ENCODE measurements at regions not wholly inside any gene's neighbourhood (a gene's known extent, or its start where the extent isn't known, plus 50 kb on each side); places are given as distances from the start of the nearest gene placed in this dataset.

GRCh38 chr13:99055281-99055680 lies 77.4 kb upstream of the DOCK9 start:
- DNase-seq (ENCODE audit: low spot score): no peak

GRCh38 chr13:99055735-99056134 lies 77.9 kb upstream of the DOCK9 start:
- DNase-seq (ENCODE audit: low spot score): no peak

- no peak for DNase-seq (ENCODE audit: low spot score)
Observed at GRCh38 chr13:99056381-99057014, 78.6 kb upstream of the DOCK9 start.

- no peak for DNase-seq (ENCODE audit: low spot score)
Observed at GRCh38 chr13:99057310-99057975, 79.6 kb upstream of the DOCK9 start.

GRCh38 chr13:99058527-99059495 lies 80.9 kb upstream of the DOCK9 start:
- no peak for DNase-seq (ENCODE audit: low spot score)

- no peak for DNase-seq (ENCODE audit: low spot score)
Observed at GRCh38 chr13:99059498-99060075, 81.7 kb upstream of the DOCK9 start.

GRCh38 chr13:99061411-99061810 lies 83.5 kb upstream of the DOCK9 start:
- no peak for DNase-seq (ENCODE audit: low spot score)

- DNase-seq (ENCODE audit: low spot score): no peak
Observed at GRCh38 chr13:99062593-99062992, 84.7 kb upstream of the DOCK9 start.

GRCh38 chr13:99063178-99063577 lies 85.3 kb upstream of the DOCK9 start:
- no peak for DNase-seq (ENCODE audit: low spot score)

GRCh38 chr13:99063952-99064351 lies 86.1 kb upstream of the DOCK9 start:
- DNase-seq (ENCODE audit: low spot score): no peak

- DNase-seq (ENCODE audit: low spot score): no peak
Observed at GRCh38 chr13:99064624-99065234, 86.9 kb upstream of the DOCK9 start.

GRCh38 chr13:99065235-99066015 lies 87.6 kb upstream of the DOCK9 start:
- no peak for DNase-seq (ENCODE audit: low spot score)

- no peak for DNase-seq (ENCODE audit: low spot score)
Observed at GRCh38 chr13:99066219-99066618, 88.4 kb upstream of the DOCK9 start.

GRCh38 chr13:99067159-99067985 lies 89.5 kb upstream of the DOCK9 start:
- no peak for DNase-seq (ENCODE audit: low spot score)

GRCh38 chr13:99071211-99071610 lies 93.3 kb upstream of the DOCK9 start:
- DNase-seq (ENCODE audit: low spot score): no peak

GRCh38 chr13:99071666-99072065 lies 93.8 kb upstream of the DOCK9 start:
- DNase-seq (ENCODE audit: low spot score): no peak

GRCh38 chr13:99072356-99072755 lies 94.5 kb upstream of the DOCK9 start:
- DNase-seq (ENCODE audit: low spot score): no peak

- DNase-seq (ENCODE audit: low spot score): no peak
Observed at GRCh38 chr13:99072941-99073340, 95.1 kb upstream of the DOCK9 start.

GRCh38 chr13:99074693-99075092 lies 96.8 kb upstream of the DOCK9 start:
- no peak for DNase-seq (ENCODE audit: low spot score)

All from hematopoietic multipotent progenitor cell treated with erythropoietin and hydrocortisone succinate and interleukin-3 and kit ligand, for 15 days (in vitro differentiated cells).